HepG2 (cell line): ENCODE measurements at regions not wholly inside any gene's neighbourhood (a gene's known extent, or its start where the extent isn't known, plus 50 kb on each side); places are given as distances from the start of the nearest gene placed in this dataset.

Source experiments
- ATAC-seq: fragments of 200-7000 bp; cut with Tn5 transposase; 3 replicates; pipeline ENCODE4 v1.9.1; 2020; ENCODE audit warnings: mild to moderate bottlenecking, moderate library complexity
- BruUV-seq: library from RNA; stranded (reverse); fragments of 400-500 nt; replicated peaks from 2 replicates; lab custom pipeline; 2021; lab: Mats Ljungman, UMichigan
- CTCF ChIA-PET: fragments of 300-600 bp; formaldehyde crosslinking; extraction: SDS; loops from one replicate; lab custom pipeline; 2021; ENCODE audit warnings: low total read pairs, inconsistent platforms, low intra/inter-chr PET ratio; lab: Yijun Ruan, JAX
- POLR2A ChIA-PET: fragments of 350-600 bp; sonication (Branson Sonifier 250); formaldehyde crosslinking; loops from one replicate; lab custom pipeline; 2020; ENCODE audit warnings: antibody characterized with exemption, inconsistent platforms; lab: Yijun Ruan, JAX
- DNase-seq: peaks from one replicate; pipeline ENCODE4 v3.0.0-alpha.2; 2015; ENCODE audit warnings: low spot score
- FAIRE-seq: peaks from 3 replicates; lab custom pipeline; 2011; peaks lifted over from hg19 to GRCh38; lab: Jason Lieb, UNC
- H2AFZ ChIP-seq: one replicate; pipeline ENCODE4 v1.6.1; 2011; ENCODE audit warnings: low read length, inconsistent platforms
- H3K27ac ChIP-seq: fragments of 300-600 bp; 3 replicates; pipeline ENCODE4 v1.8.0; 2011; ENCODE audit warnings: mixed run types, mild to moderate bottlenecking, mixed read lengths, low read length, inconsistent platforms; ENCODE audit not compliant: insufficient read depth; ENCODE audit errors: extremely low read length
- H3K27me3 ChIP-seq, 2 experiments: fragments of 200-600 bp in 1 of 2; 2 replicates in 1 of 2; 3 replicates in 1 of 2; pipeline versions ENCODE4 v1.6.0 to v1.8.0; 2011; ENCODE audit warnings: low read length in 2 of 2, mild to moderate bottlenecking in 2 of 2, moderate library complexity in 2 of 2, inconsistent platforms in 1 of 2; ENCODE audit not compliant: insufficient read depth in 2 of 2, control insufficient read depth in 1 of 2
- H3K36me3 ChIP-seq, 2 experiments: fragments of 200-600 bp in 1 of 2; replicated peaks in 1 of 2; 2 replicates in 1 of 2; 3 replicates in 1 of 2; pipeline versions ENCODE4 v1.5.1 to v1.8.0; 2011; ENCODE audit warnings: low read length in 2 of 2, inconsistent platforms in 1 of 2; ENCODE audit not compliant: insufficient read depth in 2 of 2, control insufficient read depth in 1 of 2
- H3K4me1 ChIP-seq: 2 replicates; pipeline ENCODE4 v1.5.1; 2012; ENCODE audit warnings: low read length, inconsistent platforms; ENCODE audit not compliant: insufficient read depth
- H3K4me2 ChIP-seq: 2 replicates; pipeline ENCODE4 v1.6.0; 2011; ENCODE audit warnings: low read depth, low read length, inconsistent platforms
- H3K4me3 ChIP-seq, 3 experiments: fragments of 200-600 bp in 1 of 3; sonication (generic), shearing (Covaris generic) in 1 of 3; replicated peaks in 1 of 3; 2 replicates each; pipeline ENCODE4 v1.5.1; 2011 to 2016; ENCODE audit warnings: low read length in 3 of 3, inconsistent platforms in 2 of 3, low read depth in 2 of 3, mild to moderate bottlenecking in 2 of 3, control low read depth in 1 of 3, mixed read lengths in 1 of 3; ENCODE audit not compliant: insufficient read depth in 1 of 3
- H3K79me2 ChIP-seq: one replicate; pipeline ENCODE4 v1.6.1; 2011; ENCODE audit warnings: low read length, inconsistent platforms; ENCODE audit not compliant: insufficient read depth
- H3K9ac ChIP-seq: 2 replicates; pipeline ENCODE4 v1.6.0; 2011; ENCODE audit warnings: mild to moderate bottlenecking, low read depth, low read length, inconsistent platforms; ENCODE audit not compliant: insufficient read depth
- H3K9me3 ChIP-seq: 2 replicates; pipeline ENCODE4 v1.5.1; 2012; ENCODE audit warnings: mild to moderate bottlenecking, low read length
- H4K20me1 ChIP-seq: 2 replicates; pipeline ENCODE4 v1.6.0; 2011; ENCODE audit warnings: inconsistent platforms, mild to moderate bottlenecking, low read length, moderate library complexity; ENCODE audit not compliant: insufficient read depth
- JUN ChIP-seq: sonication (generic); formaldehyde crosslinking; IDR thresholded peaks from 2 replicates; pipeline ENCODE4 v1.4.0; 2020; ENCODE audit warnings: mild to moderate bottlenecking, missing genetic modification reagents
- MAFK ChIP-seq, 2 experiments: IDR thresholded peaks in 1 of 2; conservative IDR thresholded peaks in 1 of 2; 2 replicates each; pipeline ENCODE4 v1.6.1; 2011; ENCODE audit warnings: improper control_type of control experiment in 2 of 2, low read length in 2 of 2
- MIER3 ChIP-seq: IDR thresholded peaks from 2 replicates; pipeline ENCODE4 v1.6.1; 2016; ENCODE audit warnings: missing compliant biosample characterization, borderline replicate concordance
- MXI1 ChIP-seq: IDR thresholded peaks from 3 replicates; pipeline ENCODE4 v1.6.1; 2012; ENCODE audit warnings: low read depth, low read length, inconsistent platforms, borderline replicate concordance
- NFYC ChIP-seq: IDR thresholded peaks from 2 replicates; pipeline ENCODE4 v1.6.1; 2016; ENCODE audit warnings: missing genetic modification reagents, missing compliant biosample characterization
- POGZ ChIP-seq: sonication (generic); formaldehyde crosslinking; IDR thresholded peaks from 2 replicates; pipeline ENCODE4 v1.4.0; 2020; ENCODE audit warnings: mild to moderate bottlenecking, missing genetic modification reagents
- ZNF292 ChIP-seq: sonication (generic); formaldehyde crosslinking; IDR thresholded peaks from 2 replicates; pipeline ENCODE4 v1.8.1; 2022; ENCODE audit warnings: mild to moderate bottlenecking, low read depth, missing genetic modification reagents, borderline replicate concordance
- ZNF619 ChIP-seq: sonication (generic); formaldehyde crosslinking; IDR thresholded peaks from 2 replicates; pipeline ENCODE4 v1.4.0; 2020; ENCODE audit warnings: mild to moderate bottlenecking, missing genetic modification reagents
- WGBS: methylation state at CpG from one replicate; pipeline ENCODE4 v1.1.6; 2017; ENCODE audit warnings: low lambda C conversion rate; 5-methylcytosine and 5-hydroxymethylcytosine counted together
- in situ Hi-C: cut with HindIII; loops from 2 replicates; pipeline ENCODE4 v1.10.0; 2017; ENCODE audit warnings: low pct_unique_long_range_greater_than_20kb; ENCODE audit not compliant: extremely low pct_ligation_motif_present
- intact Hi-C: fragments of 100-400 bp; cut with micrococcal nuclease; formaldehyde crosslinking; loops from one replicate; pipeline ENCODE4 v1.10.0; 2022; ENCODE audit not compliant: unreplicated experiment
- TF ChIP-seq, protein P1 (sequence below): sonication (generic); formaldehyde crosslinking; IDR thresholded peaks from 2 replicates; pipeline ENCODE4 v1.8.0; 2022; ENCODE audit warnings: mild to moderate bottlenecking, missing genetic modification reagents, moderate library complexity
- TF ChIP-seq, protein P2 (sequence below): sonication (generic); formaldehyde crosslinking; IDR thresholded peaks from one replicate; pipeline ENCODE4 v1.5.1; 2020; ENCODE audit warnings: mild to moderate bottlenecking, missing genetic modification reagents; ENCODE audit errors: not compliant biosample characterization

DNA sequence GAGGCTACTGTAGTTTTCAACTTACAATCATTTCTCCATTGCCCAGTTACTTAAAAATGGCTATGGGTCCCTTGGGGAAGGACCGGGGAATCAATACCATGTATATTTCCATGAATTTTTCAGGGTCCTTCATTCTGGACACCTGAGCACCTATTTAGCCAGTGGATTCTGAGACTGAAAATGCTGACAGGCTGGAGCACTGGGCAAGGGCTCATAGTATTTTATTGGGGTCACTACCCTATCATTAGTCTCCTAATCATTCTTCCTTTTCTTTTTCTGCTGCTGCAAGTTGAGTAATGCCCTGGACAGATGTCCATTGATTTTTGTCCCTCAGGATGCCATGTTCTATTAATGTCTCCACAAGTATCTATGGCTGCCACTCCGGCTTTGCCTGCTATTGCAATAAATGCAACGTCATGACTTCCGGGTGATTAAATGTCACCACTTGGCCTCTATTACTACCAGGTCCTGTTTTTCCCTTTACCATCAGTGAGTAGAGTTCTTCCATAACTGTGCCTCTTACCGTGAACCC, 279.3 kb upstream of the FBXL7 start:
- Histone ChIP-seq H3K4me3 (no peak overlapping the region), H3K9ac (no peak overlapping the region), H3K27ac (no peak overlapping the region), H3K4me1 (no peaks in the 10 kb centered on the region), H2AFZ (no peak overlapping the region), H4K20me1 (no peaks in the 10 kb centered on the region), H3K4me2 (no peak overlapping the region), H3K79me2 (no peaks in the 10 kb centered on the region), H3K36me3 (no peaks in the 10 kb centered on the region), H3K27me3 (no peaks in the 10 kb centered on the region), H3K9me3 (no peaks in the 10 kb centered on the region)
- ChIA-PET CTCF (no interaction called here), POLR2A (no interaction called here)
- WGBS, result 17% methylated on average over 5 of the region's 5 CpGs
- FAIRE-seq (no peak), ATAC-seq (no peak), DNase-seq (no peak)
- TF ChIP-seq MIER3, result no peak
- TF ChIP-seq MAFK (conservative IDR thresholded peaks at IDR 0.05 in 1 of 2, IDR thresholded peaks at IDR 0.05 in 1 of 2; ENCODE audit: low read length in 2 of 2), result peak; percentile 8 to 41; a peak in 2 of 4 replicates
- in situ Hi-C loops (no loop called here), intact Hi-C loops (no loop called here)
- no TSS peak for BruUV-seq

DNA sequence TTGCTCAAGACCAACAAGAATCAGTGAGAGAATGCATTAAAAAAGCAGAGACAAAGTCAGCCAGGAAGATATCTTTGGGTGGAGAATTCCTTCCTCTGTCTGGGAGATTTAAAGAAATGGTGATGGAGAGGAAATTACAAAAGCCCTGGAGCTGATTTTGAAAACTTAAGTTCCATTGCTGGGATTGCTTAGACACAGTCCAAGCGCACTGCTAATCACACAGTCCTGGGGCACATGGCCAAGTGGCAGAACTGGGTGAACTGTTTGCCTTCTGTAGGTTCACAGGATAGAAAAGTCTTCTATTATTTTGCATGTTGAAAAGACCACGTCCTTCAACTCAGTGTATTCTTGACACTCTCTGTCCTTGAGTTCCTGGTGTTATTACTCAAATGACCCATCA, 284.9 kb upstream of the FBXL7 start:
- H3K9ac ChIP-seq, result no peak overlapping the region
- CTCF ChIA-PET, result no interaction called here
- FAIRE-seq, result no peak
- no peak for TF ChIP-seq ZNF292
- TF ChIP-seq, protein P1, sequence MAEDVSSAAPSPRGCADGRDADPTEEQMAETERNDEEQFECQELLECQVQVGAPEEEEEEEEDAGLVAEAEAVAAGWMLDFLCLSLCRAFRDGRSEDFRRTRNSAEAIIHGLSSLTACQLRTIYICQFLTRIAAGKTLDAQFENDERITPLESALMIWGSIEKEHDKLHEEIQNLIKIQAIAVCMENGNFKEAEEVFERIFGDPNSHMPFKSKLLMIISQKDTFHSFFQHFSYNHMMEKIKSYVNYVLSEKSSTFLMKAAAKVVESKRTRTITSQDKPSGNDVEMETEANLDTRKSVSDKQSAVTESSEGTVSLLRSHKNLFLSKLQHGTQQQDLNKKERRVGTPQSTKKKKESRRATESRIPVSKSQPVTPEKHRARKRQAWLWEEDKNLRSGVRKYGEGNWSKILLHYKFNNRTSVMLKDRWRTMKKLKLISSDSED (CRISPR knock-in tag), result no peak
- TF ChIP-seq POGZ (CRISPR knock-in tag), result no peak
- TF ChIP-seq MXI1, result no peak
- TF ChIP-seq, protein P2, sequence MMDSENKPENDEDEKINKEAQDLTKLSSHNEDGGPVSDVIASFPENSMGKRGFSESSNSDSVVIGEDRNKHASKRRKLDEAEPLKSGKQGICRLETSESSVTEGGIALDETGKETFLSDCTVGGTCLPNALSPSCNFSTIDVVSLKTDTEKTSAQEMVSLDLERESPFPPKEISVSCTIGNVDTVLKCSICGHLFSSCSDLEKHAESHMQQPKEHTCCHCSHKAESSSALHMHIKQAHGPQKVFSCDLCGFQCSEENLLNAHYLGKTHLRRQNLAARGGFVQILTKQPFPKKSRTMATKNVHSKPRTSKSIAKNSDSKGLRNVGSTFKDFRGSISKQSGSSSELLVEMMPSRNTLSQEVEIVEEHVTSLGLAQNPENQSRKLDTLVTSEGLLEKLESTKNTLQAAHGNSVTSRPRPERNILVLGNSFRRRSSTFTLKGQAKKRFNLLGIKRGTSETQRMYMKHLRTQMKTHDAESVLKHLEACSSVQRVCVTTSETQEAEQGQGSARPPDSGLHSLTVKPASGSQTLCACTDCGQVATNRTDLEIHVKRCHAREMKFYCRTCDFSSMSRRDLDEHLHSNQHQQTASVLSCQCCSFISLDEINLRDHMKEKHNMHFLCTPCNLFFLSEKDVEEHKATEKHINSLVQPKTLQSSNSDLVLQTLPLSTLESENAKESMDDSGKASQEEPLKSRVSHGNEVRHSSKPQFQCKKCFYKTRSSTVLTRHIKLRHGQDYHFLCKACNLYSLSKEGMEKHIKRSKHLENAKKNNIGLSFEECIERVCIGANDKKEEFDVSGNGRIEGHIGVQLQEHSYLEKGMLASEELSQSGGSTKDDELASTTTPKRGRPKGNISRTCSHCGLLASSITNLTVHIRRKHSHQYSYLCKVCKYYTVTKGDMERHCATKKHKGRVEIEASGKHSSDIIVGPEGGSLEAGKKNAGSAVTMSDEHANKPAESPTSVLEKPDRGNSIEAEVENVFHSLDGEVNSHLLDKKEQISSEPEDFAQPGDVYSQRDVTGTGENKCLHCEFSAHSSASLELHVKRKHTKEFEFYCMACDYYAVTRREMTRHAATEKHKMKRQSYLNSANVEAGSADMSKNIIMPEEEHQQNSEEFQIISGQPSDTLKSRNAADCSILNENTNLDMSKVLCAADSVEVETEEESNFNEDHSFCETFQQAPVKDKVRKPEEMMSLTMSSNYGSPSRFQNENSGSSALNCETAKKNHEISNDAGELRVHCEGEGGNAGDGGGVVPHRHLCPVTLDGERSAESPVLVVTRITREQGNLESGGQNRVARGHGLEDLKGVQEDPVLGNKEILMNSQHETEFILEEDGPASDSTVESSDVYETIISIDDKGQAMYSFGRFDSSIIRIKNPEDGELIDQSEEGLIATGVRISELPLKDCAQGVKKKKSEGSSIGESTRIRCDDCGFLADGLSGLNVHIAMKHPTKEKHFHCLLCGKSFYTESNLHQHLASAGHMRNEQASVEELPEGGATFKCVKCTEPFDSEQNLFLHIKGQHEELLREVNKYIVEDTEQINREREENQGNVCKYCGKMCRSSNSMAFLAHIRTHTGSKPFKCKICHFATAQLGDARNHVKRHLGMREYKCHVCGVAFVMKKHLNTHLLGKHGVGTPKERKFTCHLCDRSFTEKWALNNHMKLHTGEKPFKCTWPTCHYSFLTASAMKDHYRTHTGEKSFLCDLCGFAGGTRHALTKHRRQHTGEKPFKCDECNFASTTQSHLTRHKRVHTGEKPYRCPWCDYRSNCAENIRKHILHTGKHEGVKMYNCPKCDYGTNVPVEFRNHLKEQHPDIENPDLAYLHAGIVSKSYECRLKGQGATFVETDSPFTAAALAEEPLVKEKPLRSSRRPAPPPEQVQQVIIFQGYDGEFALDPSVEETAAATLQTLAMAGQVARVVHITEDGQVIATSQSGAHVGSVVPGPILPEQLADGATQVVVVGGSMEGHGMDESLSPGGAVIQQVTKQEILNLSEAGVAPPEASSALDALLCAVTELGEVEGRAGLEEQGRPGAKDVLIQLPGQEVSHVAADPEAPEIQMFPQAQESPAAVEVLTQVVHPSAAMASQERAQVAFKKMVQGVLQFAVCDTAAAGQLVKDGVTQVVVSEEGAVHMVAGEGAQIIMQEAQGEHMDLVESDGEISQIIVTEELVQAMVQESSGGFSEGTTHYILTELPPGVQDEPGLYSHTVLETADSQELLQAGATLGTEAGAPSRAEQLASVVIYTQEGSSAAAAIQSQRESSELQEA (CRISPR knock-in tag), result no peak
- TF ChIP-seq ZNF619 (CRISPR knock-in tag), result no peak
- no peak for TF ChIP-seq JUN
- no peak for TF ChIP-seq NFYC (CRISPR knock-in tag)

More for the DNA sequence above, 284.9 kb upstream of the FBXL7 start:
- H3K4me2 ChIP-seq, result no peak overlapping the region
- WGBS, result 0% methylated on average over 2 of the region's 2 CpGs
- no peaks in the 10 kb centered on the region for H3K79me2 ChIP-seq
- DNase-seq, result no peak
- no peaks in the 10 kb centered on the region for H3K27me3 ChIP-seq
- in situ Hi-C loops (no loop called here), intact Hi-C loops (no loop called here)
- no peaks in the 10 kb centered on the region for H3K36me3 ChIP-seq
- H4K20me1 ChIP-seq, result no peaks in the 10 kb centered on the region
- no peaks in the 10 kb centered on the region for H3K4me1 ChIP-seq
- BruUV-seq, result no TSS peak
- ATAC-seq, result no peak
- H3K9me3 ChIP-seq, result no peaks in the 10 kb centered on the region
- H2AFZ ChIP-seq, result no peak overlapping the region
- no peak overlapping the region for H3K27ac ChIP-seq
- POLR2A ChIA-PET, result no interaction called here
- H3K4me3 ChIP-seq, result no peak overlapping the region
